IPS DF 4.7 (cell line): ENCODE measurements at regions not wholly inside any gene's neighbourhood (a gene's known extent, or its start where the extent isn't known, plus 50 kb on each side); places are given as distances from the start of the nearest gene placed in this dataset.

Source experiments
- DNase-seq: peaks from one replicate; pipeline ENCODE4 v3.0.0-alpha.2; 2013; ENCODE audit warnings: low spot score; ENCODE audit errors: extremely low read depth

DNA sequence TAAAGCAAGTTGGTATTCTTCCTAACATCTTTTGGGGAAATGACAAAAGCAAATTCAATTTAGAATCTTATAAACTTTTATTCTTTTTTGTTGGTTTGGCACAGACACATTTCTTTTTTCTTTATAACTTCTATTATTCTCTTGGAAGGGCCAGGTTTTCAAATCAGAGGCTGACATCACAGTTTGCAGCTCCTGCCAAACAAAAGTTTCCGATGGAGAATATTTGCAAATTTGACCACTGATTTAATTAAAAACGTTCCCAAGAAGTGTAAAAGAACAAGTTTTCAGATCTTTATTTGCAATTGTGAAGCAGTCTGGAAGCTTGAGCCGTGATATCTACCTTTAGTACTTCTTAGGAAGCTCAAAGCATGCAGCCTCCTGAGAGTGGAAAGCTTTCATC is 53.8 kb upstream of the CD83 start:
- no peak for DNase-seq

DNA sequence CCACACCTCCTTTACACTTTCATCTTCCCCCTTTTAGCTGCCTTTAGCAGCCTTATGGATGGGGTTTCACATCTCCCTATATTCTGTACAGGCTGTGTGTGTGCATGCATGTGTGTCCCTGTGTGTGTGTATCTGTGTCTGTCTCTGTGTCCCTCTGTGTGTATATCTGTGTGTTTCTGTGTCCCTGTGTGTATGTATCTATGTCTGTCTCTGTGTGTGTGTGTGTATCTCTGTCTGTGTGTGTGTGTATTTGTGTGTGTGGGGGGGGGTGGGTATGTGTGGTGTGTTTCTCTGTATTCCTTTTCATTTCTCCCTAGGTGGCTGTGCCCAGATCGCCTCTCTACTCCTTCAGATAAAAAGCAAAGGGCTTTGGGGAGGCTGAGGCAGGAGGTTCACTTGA is 52.2 kb upstream of the CD83 start:
- no peak for DNase-seq

DNA sequence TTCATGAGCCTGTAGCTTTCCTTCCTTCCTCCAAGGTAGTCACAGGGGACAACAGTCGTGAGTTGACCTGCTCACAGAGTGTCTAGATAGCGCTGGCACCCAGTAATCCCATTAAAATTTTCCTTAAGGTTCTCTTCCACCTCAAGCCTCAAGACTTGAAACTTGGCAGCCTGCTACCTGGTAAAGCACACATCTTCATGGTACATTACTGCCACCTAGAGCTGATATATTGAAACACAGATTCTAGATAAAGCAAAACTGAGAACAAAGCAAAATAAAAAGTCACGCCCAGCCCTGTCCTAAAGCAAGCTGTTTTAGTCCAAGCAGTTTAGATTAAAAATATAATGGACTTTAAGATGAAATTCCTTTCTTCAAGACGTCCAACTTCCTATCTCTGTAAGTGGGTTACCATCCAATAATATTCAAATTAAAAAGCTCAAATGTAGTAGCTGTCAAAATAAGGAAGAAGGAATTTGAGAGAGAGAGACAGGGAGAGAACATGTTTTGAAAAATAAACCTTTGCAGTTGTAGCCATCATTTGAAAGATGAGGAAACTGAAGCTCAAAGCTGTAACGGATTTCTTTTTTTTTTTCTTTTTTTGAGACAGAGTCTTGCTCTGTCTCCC is 50.7 kb upstream of the CD83 start:
- peak; percentile 44 for DNase-seq

DNA sequence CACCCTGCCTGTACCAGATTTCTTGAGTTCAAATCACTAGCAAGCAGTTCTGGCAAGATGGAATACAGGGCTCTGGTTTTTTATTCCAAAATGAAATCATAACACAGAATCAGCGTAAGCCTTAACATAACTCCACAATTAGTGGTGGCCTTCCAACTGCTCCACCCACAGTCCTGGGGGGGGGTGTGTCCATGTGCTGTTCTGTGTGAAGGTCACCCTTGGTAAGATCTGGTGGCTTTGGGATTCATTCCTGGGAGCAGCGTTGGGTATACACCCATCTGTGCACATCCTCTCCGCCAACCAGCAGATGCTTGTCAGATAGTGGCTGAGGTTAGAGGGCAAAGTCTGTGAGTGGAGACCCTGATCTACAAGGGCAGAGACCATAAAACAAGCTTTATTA is 49.9 kb upstream of the CD83 start:
- DNase-seq: no peak
